SK-N-MC (cell line): ENCODE measurements at regions not wholly inside any gene's neighbourhood (a gene's known extent, or its start where the extent isn't known, plus 50 kb on each side); places are given as distances from the start of the nearest gene placed in this dataset.

ENCODE experiments used
- DNase-seq: peaks from one replicate; pipeline ENCODE4 v3.0.0-alpha.2; 2011; ENCODE audit warnings: low read depth, low spot score
- H3K27ac ChIP-seq: fragments of 200-600 bp; sonication (generic); 2 replicates; pipeline ENCODE4 v1.5.1; 2016; ENCODE audit warnings: mixed run types
- H3K36me3 ChIP-seq: fragments of 200-600 bp; sonication (generic); 2 replicates; pipeline ENCODE4 v1.6.1; 2017; ENCODE audit warnings: antibody characterized with exemption, low read length, mixed read lengths; ENCODE audit not compliant: insufficient read depth
- H3K4me3 ChIP-seq: fragments of 200-600 bp; sonication (generic); 2 replicates; pipeline ENCODE4 v1.5.1; 2016
- H3K9ac ChIP-seq: fragments of 200-600 bp; sonication (generic); 2 replicates; pipeline ENCODE4 v1.8.0; 2017; ENCODE audit warnings: mixed run types, mixed read lengths; ENCODE audit not compliant: insufficient read length
- H3K9me3 ChIP-seq: fragments of 200-600 bp; sonication (generic); 2 replicates; pipeline ENCODE4 v1.6.1; 2017; ENCODE audit warnings: low read depth, mild to moderate bottlenecking, antibody characterized with exemption, low read length, moderate library complexity, mixed read lengths
- EZH2 ChIP-seq: fragments of 200-600 bp; sonication (generic); IDR thresholded peaks from one replicate; pipeline ENCODE4 v1.6.1; 2017; ENCODE audit warnings: antibody characterized with exemption
- FOXP2 ChIP-seq: optimal IDR thresholded peaks from 2 replicates; pipeline ENCODE3; 2011; ENCODE audit warnings: mild to moderate bottlenecking, moderate library complexity; ENCODE audit not compliant: insufficient read depth; ENCODE audit errors: extremely low read length, control extremely low read depth
- POLR2AphosphoS5 ChIP-seq: IDR thresholded peaks from 2 replicates; pipeline ENCODE4 v1.6.1; 2012; ENCODE audit warnings: mild to moderate bottlenecking, low read depth, low read length, borderline replicate concordance

GRCh38 chr10:118207470-118208007 lies 134.6 kb downstream of the FAM204A start:
- TF ChIP-seq FOXP2, result no peak
- no peak for TF ChIP-seq EZH2
- TF ChIP-seq POLR2AphosphoS5, result no peak
- Histone ChIP-seq H3K27ac (no peak overlapping the region), H3K9me3 (no peaks in the 10 kb centered on the region), H3K4me3 (no peak overlapping the region), H3K36me3 (no peaks in the 10 kb centered on the region), H3K9ac (no peak overlapping the region)
- no peak for DNase-seq

DNA sequence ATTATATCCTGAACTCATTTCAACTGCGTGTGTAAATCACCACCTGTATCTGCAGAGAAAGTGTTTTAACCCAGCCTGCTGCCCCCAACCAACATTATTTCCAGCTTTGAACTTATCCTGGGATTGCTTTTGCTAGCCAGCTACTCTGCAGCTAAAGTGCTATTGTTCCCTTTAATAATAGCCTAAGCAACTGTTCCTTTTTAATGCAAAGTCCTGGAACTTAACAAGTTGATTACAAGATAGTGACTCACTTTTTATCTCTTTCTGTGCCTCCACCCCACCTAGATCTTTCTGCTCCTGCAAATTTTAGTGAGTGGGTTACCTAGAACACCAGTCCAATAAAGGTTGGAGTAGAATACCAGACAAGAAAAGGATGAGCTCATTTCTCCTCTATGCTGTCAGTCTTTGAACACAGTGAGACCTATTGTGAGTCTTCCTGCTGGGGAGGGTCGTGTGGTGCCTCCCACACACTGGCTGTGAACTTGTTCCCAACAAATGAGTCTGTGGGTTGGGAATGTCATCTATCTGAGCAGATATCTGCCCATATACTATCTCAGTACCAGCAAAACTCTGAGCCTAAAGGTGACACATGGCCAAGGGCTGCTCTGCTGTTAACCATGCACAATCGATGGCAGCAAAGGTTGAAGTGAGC lies 137.7 kb downstream of the FAM204A start:
- Histone ChIP-seq H3K36me3 (no peaks in the 10 kb centered on the region), H3K9me3 (no peaks in the 10 kb centered on the region), H3K27ac (no peak overlapping the region), H3K9ac (no peak overlapping the region), H3K4me3 (no peak overlapping the region)
- no peak for DNase-seq
- TF ChIP-seq EZH2 (no peak), FOXP2 (no peak), POLR2AphosphoS5 (no peak)

DNA sequence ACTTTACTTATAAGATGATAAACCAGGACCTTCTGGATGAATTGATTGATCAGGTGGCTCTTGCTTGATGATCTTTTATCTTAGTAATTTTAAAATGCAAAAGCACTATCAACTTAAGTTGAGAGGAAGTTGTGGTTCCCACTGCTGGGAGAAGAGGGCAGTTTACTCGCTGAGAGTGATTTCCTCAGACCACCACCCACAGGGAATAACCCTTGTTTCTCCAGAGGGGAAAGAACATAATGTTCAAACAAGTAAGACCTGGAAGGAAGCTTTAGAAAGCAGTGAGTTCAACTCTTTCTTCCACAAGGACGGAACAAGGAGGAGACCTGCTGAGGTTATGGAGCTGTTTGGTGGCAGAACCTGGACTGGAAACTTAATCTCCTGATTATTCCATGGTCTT lies 138.7 kb downstream of the FAM204A start:
- Histone ChIP-seq H3K36me3 (no peaks in the 10 kb centered on the region), H3K9ac (no peak overlapping the region), H3K27ac (no peak overlapping the region), H3K9me3 (no peaks in the 10 kb centered on the region), H3K4me3 (no peak overlapping the region)
- no peak for DNase-seq
- TF ChIP-seq FOXP2 (no peak), EZH2 (no peak)

DNA sequence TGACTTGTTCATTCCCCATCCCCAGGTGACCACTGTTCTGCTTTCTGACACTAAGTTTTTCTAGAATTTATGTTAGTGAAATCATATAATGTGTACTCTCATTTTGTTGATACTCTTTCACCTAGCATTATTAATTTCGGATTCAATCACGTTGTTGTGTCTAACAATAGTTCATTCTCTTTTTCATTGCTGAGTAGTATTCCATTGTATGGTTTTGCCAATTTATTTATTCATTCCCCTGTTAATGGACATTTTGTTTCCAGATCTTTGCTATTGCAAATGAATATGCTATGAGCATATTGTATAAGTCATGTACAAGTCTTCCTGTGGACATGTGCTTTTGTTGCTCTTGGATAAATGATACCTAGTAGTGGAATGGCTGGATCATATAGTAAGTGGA lies 146.4 kb downstream of the FAM204A start:
- no peak for DNase-seq
- Histone ChIP-seq H3K9me3 (no peaks in the 10 kb centered on the region), H3K27ac (no peak overlapping the region), H3K4me3 (no peak overlapping the region), H3K9ac (no peak overlapping the region), H3K36me3 (no peaks in the 10 kb centered on the region)
- TF ChIP-seq EZH2 (no peak), FOXP2 (no peak), POLR2AphosphoS5 (no peak)

DNA sequence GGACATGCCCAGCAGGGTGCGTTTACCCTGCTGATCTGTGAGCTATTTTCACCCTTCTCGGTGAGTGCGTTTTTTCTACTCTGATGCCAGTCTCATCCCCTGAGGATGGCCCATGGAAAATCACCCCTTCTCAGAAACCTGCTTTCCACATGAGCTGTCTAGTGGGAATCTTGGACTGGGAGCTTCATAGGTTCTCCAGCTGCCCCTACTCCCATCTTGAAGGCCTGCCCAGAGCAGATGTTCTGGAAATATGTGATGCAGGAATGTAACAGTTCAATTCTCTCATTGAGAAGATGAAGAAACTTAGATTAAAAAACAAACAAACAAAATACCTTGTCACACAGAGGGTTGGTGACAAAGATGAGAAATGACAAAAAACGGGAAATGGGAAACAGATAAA lies 146.9 kb upstream of the RAB11FIP2 start:
- Histone ChIP-seq H3K9ac (no peak overlapping the region), H3K36me3 (no peaks in the 10 kb centered on the region), H3K4me3 (no peak overlapping the region), H3K9me3 (no peaks in the 10 kb centered on the region), H3K27ac (no peak overlapping the region)
- DNase-seq, result no peak
- TF ChIP-seq POLR2AphosphoS5, result no peak

GRCh38 chr10:118181021-118181420 lies 134.3 kb upstream of the RAB11FIP2 start:
- Histone ChIP-seq H3K27ac (no peak overlapping the region), H3K36me3 (no peaks in the 10 kb centered on the region), H3K9ac (no peak overlapping the region), H3K4me3 (no peak overlapping the region), H3K9me3 (no peaks in the 10 kb centered on the region)
- DNase-seq, result no peak
- TF ChIP-seq EZH2 (no peak), FOXP2 (no peak), POLR2AphosphoS5 (no peak)

DNA sequence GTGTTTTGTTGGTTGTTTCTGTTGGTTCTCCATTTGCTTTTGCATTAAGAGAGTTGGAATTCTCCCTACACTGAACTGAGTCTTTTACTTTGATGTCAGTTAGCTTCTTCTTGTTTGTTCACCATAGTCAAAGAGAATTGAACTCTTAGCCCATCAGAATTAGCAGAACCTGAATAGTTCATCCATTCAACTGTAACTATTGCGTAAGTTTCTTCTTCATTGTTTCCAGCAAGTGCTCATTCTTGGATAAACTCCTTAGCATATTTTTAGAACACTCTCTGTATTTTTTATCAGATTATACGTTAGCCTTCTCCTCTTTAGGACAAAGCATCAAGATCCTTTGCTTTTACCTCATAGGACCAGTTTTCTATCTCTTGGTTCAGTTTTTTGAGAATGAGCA lies 128.4 kb upstream of the RAB11FIP2 start:
- Histone ChIP-seq H3K4me3 (no peak overlapping the region), H3K9ac (no peak overlapping the region), H3K9me3 (no peaks in the 10 kb centered on the region), H3K27ac (no peak overlapping the region), H3K36me3 (no peaks in the 10 kb centered on the region)
- no peak for DNase-seq
- no peak for TF ChIP-seq EZH2
- no peak for TF ChIP-seq FOXP2
- no peak for TF ChIP-seq POLR2AphosphoS5

GRCh38 chr10:118173296-118173695 lies 126.6 kb upstream of the RAB11FIP2 start:
- Histone ChIP-seq H3K4me3 (no peak overlapping the region), H3K27ac (no peak overlapping the region), H3K36me3 (no peaks in the 10 kb centered on the region), H3K9me3 (no peaks in the 10 kb centered on the region), H3K9ac (no peak overlapping the region)
- no peak for DNase-seq
- TF ChIP-seq FOXP2, result no peak
- TF ChIP-seq EZH2, result no peak
- TF ChIP-seq POLR2AphosphoS5, result no peak

DNA sequence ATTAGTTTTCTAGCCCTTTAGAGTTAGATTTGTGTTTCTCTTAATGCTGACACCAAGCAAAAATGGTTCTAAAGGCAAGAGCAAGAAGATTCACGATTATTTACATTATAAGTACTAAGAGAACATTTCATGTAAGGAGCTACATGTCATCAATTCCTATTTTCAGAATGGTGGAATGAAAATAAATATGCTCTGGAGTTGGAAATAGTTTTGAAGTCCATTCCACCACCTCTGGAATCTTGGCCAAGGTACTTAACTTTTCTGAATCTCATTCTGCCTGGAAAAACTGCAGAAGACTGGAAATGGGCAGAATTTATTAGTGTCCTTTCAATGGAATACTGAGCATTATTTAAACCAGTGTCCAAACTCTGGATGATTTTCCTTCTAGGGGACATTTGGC lies 125.1 kb upstream of the RAB11FIP2 start:
- Histone ChIP-seq H3K36me3 (no peaks in the 10 kb centered on the region), H3K9me3 (no peaks in the 10 kb centered on the region), H3K27ac (no peak overlapping the region), H3K9ac (no peak overlapping the region), H3K4me3 (no peak overlapping the region)
- no peak for TF ChIP-seq FOXP2
- no peak for DNase-seq
